Fibroblast of mammary gland (primary cell): ENCODE measurements at regions not wholly inside any gene's neighbourhood (a gene's known extent, or its start where the extent isn't known, plus 50 kb on each side); places are given as distances from the start of the nearest gene placed in this dataset.

Experiments used
- DNase-seq: peaks from one replicate; pipeline ENCODE4 v3.0.0-alpha.2; 2010; ENCODE audit warnings: low read depth
- H3K4me3 ChIP-seq: 2 replicates; pipeline ENCODE4 v1.5.1; 2011; ENCODE audit warnings: low read depth, mild to moderate bottlenecking, low read length, moderate library complexity; ENCODE audit not compliant: control insufficient read depth
- TF ChIP-seq, protein P1 (sequence below): conservative IDR thresholded peaks from 2 replicates; pipeline ENCODE4 v1.5.1; 2011; ENCODE audit warnings: low read depth, low read length, inconsistent platforms; ENCODE audit not compliant: control insufficient read depth, insufficient read depth

DNA sequence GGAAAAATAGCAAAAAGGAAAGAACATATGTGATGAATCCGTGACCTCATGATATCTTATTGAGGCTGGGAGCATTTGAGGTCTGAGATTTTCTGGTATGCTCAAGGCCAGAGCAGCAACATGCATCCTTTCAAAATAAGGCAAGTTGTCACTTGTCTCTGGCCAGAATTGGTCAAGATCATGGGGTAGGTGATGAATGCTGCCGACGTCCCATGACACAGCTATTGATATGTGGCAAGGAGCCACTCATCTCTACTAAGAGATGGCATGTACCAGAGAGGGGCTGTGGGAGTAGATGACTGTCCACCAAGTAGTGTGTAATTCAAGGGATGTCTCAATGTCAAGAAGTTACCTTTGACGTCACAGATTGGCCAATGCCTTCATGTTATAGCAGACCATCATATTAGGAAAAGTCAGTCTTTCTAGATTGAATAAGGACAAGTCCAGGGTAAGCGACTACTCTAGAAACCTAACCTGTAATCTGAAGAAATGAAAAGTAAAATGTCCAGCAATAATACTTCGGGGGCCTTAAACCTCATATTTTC, 527.4 kb downstream of the BMP2 start:
- H3K4me3 ChIP-seq: no peak overlapping the region
- TF ChIP-seq, protein P1, sequence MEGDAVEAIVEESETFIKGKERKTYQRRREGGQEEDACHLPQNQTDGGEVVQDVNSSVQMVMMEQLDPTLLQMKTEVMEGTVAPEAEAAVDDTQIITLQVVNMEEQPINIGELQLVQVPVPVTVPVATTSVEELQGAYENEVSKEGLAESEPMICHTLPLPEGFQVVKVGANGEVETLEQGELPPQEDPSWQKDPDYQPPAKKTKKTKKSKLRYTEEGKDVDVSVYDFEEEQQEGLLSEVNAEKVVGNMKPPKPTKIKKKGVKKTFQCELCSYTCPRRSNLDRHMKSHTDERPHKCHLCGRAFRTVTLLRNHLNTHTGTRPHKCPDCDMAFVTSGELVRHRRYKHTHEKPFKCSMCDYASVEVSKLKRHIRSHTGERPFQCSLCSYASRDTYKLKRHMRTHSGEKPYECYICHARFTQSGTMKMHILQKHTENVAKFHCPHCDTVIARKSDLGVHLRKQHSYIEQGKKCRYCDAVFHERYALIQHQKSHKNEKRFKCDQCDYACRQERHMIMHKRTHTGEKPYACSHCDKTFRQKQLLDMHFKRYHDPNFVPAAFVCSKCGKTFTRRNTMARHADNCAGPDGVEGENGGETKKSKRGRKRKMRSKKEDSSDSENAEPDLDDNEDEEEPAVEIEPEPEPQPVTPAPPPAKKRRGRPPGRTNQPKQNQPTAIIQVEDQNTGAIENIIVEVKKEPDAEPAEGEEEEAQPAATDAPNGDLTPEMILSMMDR: no peak
- no peak for DNase-seq

DNA sequence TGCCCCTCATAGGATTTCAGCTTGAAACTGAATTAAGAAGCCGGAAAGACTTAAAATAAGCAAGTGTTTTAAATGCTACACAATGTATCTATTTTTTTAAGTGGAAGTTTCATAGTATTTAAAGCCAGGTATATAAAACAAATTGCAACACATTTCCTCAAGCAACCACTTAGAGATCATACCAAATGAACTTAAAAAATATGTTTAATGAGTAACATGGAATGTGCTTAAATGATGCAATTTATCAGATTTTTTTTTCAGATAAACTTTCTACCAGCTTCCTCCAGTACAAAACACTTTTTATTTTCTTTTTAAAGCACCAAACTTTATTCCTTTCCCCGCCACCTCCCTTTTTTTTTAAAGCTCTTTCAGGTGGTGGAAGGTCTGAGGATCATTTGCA, 534.3 kb downstream of the BMP2 start:
- TF ChIP-seq, protein P1: no peak
- no peak overlapping the region for H3K4me3 ChIP-seq
- DNase-seq: no peak

DNA sequence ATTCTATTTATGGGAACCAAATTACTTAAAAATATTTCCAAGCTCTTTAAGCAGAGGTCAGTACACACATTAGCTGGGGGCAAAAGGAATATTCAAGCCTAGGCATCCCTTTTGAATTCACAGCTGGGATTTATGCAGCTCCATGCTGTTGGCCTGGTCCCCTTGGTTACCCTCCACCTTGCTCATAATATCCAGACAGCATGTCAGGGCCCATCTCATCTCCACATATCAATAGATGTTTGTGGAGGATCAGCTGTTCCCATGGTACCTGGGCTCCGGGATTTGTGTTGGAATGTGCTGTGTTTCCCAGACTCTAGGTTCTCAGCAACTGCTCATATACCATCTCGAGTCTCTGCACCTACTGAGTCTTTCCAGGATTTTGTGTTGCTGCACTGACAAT, 534.8 kb downstream of the BMP2 start:
- TF ChIP-seq, protein P1: no peak
- DNase-seq: no peak
- no peak overlapping the region for H3K4me3 ChIP-seq

DNA sequence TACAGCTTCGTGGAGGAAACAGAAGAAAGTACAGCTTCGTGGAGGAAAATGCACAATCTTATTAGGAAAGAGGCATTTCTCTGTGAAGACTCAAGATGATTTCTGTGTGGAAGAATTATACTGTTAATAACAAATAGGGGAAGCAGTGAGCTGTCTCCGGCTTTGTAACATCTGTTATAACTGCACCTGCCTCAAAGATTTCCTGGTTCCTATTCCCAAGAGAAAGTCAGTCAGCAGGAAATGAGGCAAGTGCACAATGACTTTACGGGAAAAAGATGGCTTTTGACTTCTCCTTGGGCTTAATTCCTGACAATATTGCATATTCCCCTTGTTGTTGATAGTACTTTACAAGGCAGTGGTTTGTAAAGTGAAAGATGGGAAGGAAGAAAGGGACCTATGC, 538.5 kb downstream of the BMP2 start:
- no peak overlapping the region for H3K4me3 ChIP-seq
- DNase-seq: no peak
- TF ChIP-seq, protein P1: no peak

DNA sequence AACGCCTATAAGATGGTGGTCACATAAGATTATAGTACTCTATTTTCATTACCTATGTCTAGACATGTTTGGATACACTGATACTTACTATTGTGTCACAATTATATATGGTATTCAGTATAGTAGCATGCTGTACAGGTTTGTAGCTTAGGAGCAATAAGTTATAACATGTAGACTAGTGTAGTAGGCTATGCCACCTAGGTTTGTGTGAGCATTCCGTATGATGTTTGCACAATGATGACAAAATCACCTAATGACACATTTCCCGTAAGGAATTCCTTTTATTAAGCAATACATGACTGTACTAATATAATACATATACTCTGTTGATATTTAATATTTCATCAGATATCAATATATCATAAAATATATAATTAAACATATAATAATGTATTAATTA, 540.7 kb downstream of the BMP2 start:
- no peak for DNase-seq
- no peak overlapping the region for H3K4me3 ChIP-seq
- TF ChIP-seq, protein P1: no peak

DNA sequence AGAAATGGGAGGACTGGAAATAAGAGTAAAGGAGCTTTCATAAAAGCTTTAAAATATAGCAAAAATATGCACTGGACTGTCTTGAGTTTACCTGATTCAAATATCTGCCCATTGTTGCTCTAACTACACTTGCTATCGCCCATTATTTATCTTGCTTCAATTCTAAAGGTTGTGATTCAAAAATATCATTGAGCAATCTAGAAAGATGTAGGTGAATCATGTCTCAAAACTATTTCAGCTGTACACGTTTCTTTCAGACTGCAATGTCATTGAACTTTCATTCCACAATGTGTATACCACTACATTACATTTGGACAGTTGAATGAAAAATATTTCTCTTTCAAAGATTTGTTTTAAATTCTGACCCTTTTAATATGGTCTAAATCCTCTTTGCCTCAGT, 545.6 kb downstream of the BMP2 start:
- no peak for DNase-seq
- no peak overlapping the region for H3K4me3 ChIP-seq
- TF ChIP-seq, protein P1: no peak

DNA sequence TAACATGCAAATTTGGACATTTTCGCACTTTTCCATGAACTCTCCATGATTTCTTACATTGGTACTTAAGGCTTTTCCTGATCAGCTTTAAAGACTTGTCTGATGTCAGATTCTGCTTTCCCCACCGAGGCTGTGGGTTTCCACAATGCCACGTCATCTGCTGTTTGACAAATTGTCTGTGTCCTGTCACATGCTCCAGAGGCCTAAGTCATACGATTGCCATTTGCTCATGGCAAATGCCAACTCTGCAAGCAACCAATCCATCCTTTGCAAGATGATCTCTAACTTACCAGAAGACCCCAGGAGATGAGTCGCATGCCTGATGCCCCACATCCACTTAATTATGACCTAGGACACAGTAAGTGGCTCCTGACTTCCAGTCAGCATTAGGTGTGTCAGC, 556.5 kb downstream of the BMP2 start:
- DNase-seq: no peak
- TF ChIP-seq, protein P1: no peak
- no peak overlapping the region for H3K4me3 ChIP-seq
